ENCODE measurements at regions not wholly inside any gene's neighbourhood (a gene's known extent, or its start where the extent isn't known, plus 50 kb on each side); places are given as distances from the start of the nearest gene placed in this dataset.

DNA sequence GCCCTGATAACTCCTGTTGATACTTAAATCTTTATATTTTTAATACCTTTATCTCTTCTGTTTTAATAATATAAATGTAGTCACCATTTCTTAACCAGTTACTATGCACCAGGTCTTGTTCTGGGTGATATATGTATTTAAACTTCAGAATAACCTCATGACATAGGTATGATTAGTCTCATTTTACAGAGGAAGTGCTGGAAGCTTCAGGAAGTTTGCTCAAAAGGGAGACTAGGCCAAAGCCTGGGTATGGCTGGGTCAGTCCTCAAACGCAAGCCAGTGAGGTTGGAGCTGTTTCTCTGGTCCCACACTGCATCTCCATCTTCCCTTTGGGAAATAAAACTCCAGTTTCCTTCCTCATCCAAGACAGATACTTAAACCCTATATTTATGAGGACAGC, 204.7 kb upstream of the TANK start:
- Histone ChIP-seq H3K27ac (ENCODE audit: low read depth) (no peak overlapping the region), H3F3A (replicated peaks; ENCODE audit: low read depth) (no peaks in the 10 kb centered on the region), H3K4me3 (no peak overlapping the region), H3K4me1 (ENCODE audit: insufficient read depth) (no peaks in the 10 kb centered on the region), H2AFZ (no peak overlapping the region), H3K79me2 (replicated peaks; ENCODE audit: insufficient read depth) (no peaks in the 10 kb centered on the region), H3K9me2 (ENCODE audit: insufficient read depth) (no peaks in the 10 kb centered on the region), H3K27me3 (ENCODE audit: insufficient read depth) (no peaks in the 10 kb centered on the region), H3K4me2 (no peak overlapping the region), H4K20me1 (replicated peaks; ENCODE audit: insufficient read depth) (no peaks in the 10 kb centered on the region), H3K36me3 (ENCODE audit: insufficient read depth) (no peaks in the 10 kb centered on the region)
- TF ChIP-seq STAT1 (IDR thresholded peaks at IDR 0.05; ENCODE audit: unreplicated experiment), result no peak
- TF ChIP-seq ZNF114 (CRISPR knock-in tag; IDR thresholded peaks at IDR 0.05), result no peak
- TF ChIP-seq NANOG (IDR thresholded peaks at IDR 0.05; ENCODE audit: borderline replicate concordance), result no peak
- TF ChIP-seq REST (IDR thresholded peaks at IDR 0.05; ENCODE audit: unreplicated experiment), result no peak
- no peak for TF ChIP-seq CREB1 (CRISPR knock-in tag; IDR thresholded peaks at IDR 0.05; ENCODE audit: low read depth)
- TF ChIP-seq JUNB (IDR thresholded peaks at IDR 0.05; ENCODE audit: unreplicated experiment), result no peak
- TF ChIP-seq POLR2AphosphoS5 (IDR thresholded peaks at IDR 0.05; ENCODE audit: low read depth), result no peak
- TF ChIP-seq EZH2 (IDR thresholded peaks at IDR 0.05; ENCODE audit: low read depth, unreplicated experiment), result no peak
- TF ChIP-seq, protein P1, sequence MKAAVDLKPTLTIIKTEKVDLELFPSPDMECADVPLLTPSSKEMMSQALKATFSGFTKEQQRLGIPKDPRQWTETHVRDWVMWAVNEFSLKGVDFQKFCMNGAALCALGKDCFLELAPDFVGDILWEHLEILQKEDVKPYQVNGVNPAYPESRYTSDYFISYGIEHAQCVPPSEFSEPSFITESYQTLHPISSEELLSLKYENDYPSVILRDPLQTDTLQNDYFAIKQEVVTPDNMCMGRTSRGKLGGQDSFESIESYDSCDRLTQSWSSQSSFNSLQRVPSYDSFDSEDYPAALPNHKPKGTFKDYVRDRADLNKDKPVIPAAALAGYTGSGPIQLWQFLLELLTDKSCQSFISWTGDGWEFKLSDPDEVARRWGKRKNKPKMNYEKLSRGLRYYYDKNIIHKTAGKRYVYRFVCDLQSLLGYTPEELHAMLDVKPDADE (IDR thresholded peaks at IDR 0.05), result no peak
- TF ChIP-seq, protein P2, sequence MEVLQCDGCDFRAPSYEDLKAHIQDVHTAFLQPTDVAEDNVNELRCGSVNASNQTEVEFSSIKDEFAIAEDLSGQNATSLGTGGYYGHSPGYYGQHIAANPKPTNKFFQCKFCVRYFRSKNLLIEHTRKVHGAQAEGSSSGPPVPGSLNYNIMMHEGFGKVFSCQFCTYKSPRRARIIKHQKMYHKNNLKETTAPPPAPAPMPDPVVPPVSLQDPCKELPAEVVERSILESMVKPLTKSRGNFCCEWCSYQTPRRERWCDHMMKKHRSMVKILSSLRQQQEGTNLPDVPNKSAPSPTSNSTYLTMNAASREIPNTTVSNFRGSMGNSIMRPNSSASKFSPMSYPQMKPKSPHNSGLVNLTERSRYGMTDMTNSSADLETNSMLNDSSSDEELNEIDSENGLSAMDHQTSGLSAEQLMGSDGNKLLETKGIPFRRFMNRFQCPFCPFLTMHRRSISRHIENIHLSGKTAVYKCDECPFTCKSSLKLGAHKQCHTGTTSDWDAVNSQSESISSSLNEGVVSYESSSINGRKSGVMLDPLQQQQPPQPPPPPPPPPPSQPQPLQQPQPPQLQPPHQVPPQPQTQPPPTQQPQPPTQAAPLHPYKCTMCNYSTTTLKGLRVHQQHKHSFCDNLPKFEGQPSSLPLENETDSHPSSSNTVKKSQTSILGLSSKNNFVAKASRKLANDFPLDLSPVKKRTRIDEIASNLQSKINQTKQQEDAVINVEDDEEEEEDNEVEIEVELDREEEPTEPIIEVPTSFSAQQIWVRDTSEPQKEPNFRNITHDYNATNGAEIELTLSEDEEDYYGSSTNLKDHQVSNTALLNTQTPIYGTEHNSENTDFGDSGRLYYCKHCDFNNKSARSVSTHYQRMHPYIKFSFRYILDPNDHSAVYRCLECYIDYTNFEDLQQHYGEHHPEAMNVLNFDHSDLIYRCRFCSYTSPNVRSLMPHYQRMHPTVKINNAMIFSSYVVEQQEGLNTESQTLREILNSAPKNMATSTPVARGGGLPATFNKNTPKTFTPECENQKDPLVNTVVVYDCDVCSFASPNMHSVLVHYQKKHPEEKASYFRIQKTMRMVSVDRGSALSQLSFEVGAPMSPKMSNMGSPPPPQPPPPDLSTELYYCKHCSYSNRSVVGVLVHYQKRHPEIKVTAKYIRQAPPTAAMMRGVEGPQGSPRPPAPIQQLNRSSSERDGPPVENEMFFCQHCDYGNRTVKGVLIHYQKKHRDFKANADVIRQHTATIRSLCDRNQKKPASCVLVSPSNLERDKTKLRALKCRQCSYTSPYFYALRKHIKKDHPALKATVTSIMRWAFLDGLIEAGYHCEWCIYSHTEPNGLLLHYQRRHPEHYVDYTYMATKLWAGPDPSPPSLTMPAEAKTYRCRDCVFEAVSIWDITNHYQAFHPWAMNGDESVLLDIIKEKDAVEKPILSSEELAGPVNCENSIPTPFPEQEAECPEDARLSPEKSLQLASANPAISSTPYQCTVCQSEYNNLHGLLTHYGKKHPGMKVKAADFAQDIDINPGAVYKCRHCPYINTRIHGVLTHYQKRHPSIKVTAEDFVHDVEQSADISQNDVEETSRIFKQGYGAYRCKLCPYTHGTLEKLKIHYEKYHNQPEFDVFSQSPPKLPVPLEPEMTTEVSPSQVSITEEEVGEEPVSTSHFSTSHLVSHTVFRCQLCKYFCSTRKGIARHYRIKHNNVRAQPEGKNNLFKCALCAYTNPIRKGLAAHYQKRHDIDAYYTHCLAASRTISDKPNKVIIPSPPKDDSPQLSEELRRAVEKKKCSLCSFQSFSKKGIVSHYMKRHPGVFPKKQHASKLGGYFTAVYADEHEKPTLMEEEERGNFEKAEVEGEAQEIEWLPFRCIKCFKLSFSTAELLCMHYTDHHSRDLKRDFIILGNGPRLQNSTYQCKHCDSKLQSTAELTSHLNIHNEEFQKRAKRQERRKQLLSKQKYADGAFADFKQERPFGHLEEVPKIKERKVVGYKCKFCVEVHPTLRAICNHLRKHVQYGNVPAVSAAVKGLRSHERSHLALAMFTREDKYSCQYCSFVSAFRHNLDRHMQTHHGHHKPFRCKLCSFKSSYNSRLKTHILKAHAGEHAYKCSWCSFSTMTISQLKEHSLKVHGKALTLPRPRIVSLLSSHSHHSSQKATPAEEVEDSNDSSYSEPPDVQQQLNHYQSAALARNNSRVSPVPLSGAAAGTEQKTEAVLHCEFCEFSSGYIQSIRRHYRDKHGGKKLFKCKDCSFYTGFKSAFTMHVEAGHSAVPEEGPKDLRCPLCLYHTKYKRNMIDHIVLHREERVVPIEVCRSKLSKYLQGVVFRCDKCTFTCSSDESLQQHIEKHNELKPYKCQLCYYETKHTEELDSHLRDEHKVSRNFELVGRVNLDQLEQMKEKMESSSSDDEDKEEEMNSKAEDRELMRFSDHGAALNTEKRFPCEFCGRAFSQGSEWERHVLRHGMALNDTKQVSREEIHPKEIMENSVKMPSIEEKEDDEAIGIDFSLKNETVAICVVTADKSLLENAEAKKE (CRISPR knock-in tag; IDR thresholded peaks at IDR 0.05), result no peak
- TF ChIP-seq ZNF331 (CRISPR knock-in tag; IDR thresholded peaks at IDR 0.05; ENCODE audit: low read depth), result no peak
- TF ChIP-seq EZH2phosphoT487 (IDR thresholded peaks at IDR 0.05; ENCODE audit: unreplicated experiment), result no peak
- TF ChIP-seq CTCF (conservative IDR thresholded peaks at IDR 0.05; ENCODE audit: low read depth in 2 of 2), result no peak
- H3K4me1 Mint-ChIP-seq, result no peaks in the 10 kb centered on the region; the same call in 2 of the 3 replicates
- ATAC-seq (no peak), DNase-seq (ENCODE audit: low spot score) (no peak)
- no peaks in the 10 kb centered on the region for H3K36me3 Mint-ChIP-seq (ENCODE audit: low read depth)
- no peaks in the 10 kb centered on the region; the same call in 2 of the 3 replicates for H3K9me3 Mint-ChIP-seq
- peaks cover 6% of the 10 kb centered on the region for H3K27me3 Mint-ChIP-seq (ENCODE audit: insufficient read depth, low read depth, poor library complexity)
- H3K4me3 Mint-ChIP-seq, result no peak overlapping the region
- H3K27ac Mint-ChIP-seq, result no peak overlapping the region
